ENCODE measurements at regions not wholly inside any gene's neighbourhood (a gene's known extent, or its start where the extent isn't known, plus 50 kb on each side); places are given as distances from the start of the nearest gene placed in this dataset.

- DNase-seq: no peak
- WGBS, 2 donors: 35 to 41% methylated on average over 3 of the region's 3 CpGs
- intact Hi-C loops (cut with DNase I): no loop called here
- H3K4me3 ChIP-seq: no peak overlapping the region
- no peaks in the 10 kb centered on the region for H3K27me3 ChIP-seq
- H3K9me3 ChIP-seq: no peaks in the 10 kb centered on the region
- no peaks in the 10 kb centered on the region for H3K36me3 ChIP-seq
- TF ChIP-seq CTCF (IDR thresholded peaks at IDR 0.05) (no peak), POLR2A (IDR thresholded peaks at IDR 0.05) (no peak)
- no peaks in the 10 kb centered on the region for H3K4me1 ChIP-seq
- no peak overlapping the region for H3K27ac ChIP-seq
These were observed 340.1 kb downstream of the BCAT1 start for GRCh38 chr12:24608637-24609285.

GRCh38 chr12:24608108-24608507 lies 340.8 kb downstream of the BCAT1 start:
- TF ChIP-seq POLR2A (IDR thresholded peaks at IDR 0.05) (no peak), CTCF (IDR thresholded peaks at IDR 0.05) (no peak)
- WGBS, 2 donors: 24 to 58% methylated on average over 1 of the region's 1 CpG
- intact Hi-C loops (cut with DNase I): no loop called here
- no peaks in the 10 kb centered on the region for H3K36me3 ChIP-seq
- no peaks in the 10 kb centered on the region for H3K4me1 ChIP-seq
- no peak overlapping the region for H3K4me3 ChIP-seq
- no peak overlapping the region for H3K27ac ChIP-seq
- no peaks in the 10 kb centered on the region for H3K9me3 ChIP-seq
- no peaks in the 10 kb centered on the region for H3K27me3 ChIP-seq
- DNase-seq: no peak

GRCh38 chr12:24605916-24606315 lies 343.0 kb downstream of the BCAT1 start:
- Histone ChIP-seq H3K27ac (no peak overlapping the region), H3K4me1 (peaks cover 0 to 1% (median 0%) of the 10 kb centered on the region in 3 donors), H3K9me3 (no peaks in the 10 kb centered on the region), H3K4me3 (no peak overlapping the region), H3K36me3 (no peaks in the 10 kb centered on the region), H3K27me3 (no peaks in the 10 kb centered on the region)
- 81 to 85% methylated on average over 4 of the region's 4 CpGs for WGBS, 2 donors
- DNase-seq: no peak
- TF ChIP-seq CTCF (IDR thresholded peaks at IDR 0.05) (no peak), POLR2A (IDR thresholded peaks at IDR 0.05) (no peak)
- intact Hi-C loops (cut with DNase I): no loop called here

- no peak overlapping the region for H3K27ac ChIP-seq
- H3K4me1 ChIP-seq: peaks cover 0 to 4% (median 0%) of the 10 kb centered on the region in 3 donors
- no peaks in the 10 kb centered on the region for H3K27me3 ChIP-seq
- no peak for DNase-seq
- no peaks in the 10 kb centered on the region for H3K9me3 ChIP-seq
- H3K4me3 ChIP-seq: no peak overlapping the region
- TF ChIP-seq CTCF (IDR thresholded peaks at IDR 0.05): no peak
- no peak for TF ChIP-seq POLR2A (IDR thresholded peaks at IDR 0.05)
- H3K36me3 ChIP-seq: no peaks in the 10 kb centered on the region
- intact Hi-C loops (cut with DNase I): no loop called here
- WGBS, 2 donors: 36 to 38% methylated on average over 3 of the region's 3 CpGs
These were observed 343.4 kb downstream of the BCAT1 start for GRCh38 chr12:24605466-24605865.

GRCh38 chr12:24603371-24603770 lies 345.5 kb downstream of the BCAT1 start:
- WGBS, 2 donors: 71 to 86% methylated on average over 3 of the region's 3 CpGs
- intact Hi-C loops (cut with DNase I): no loop called here
- TF ChIP-seq POLR2A (IDR thresholded peaks at IDR 0.05) (no peak), CTCF (IDR thresholded peaks at IDR 0.05) (no peak)
- Histone ChIP-seq H3K27me3 (no peaks in the 10 kb centered on the region), H3K27ac (no peak overlapping the region), H3K4me1 (peaks cover 0 to 4% (median 0%) of the 10 kb centered on the region in 3 donors), H3K36me3 (no peaks in the 10 kb centered on the region), H3K4me3 (no peak overlapping the region), H3K9me3 (no peaks in the 10 kb centered on the region)
- DNase-seq: no peak
